HG02885 (cell line): ENCODE measurements at regions not wholly inside any gene's neighbourhood (a gene's known extent, or its start where the extent isn't known, plus 50 kb on each side); places are given as distances from the start of the nearest gene placed in this dataset.
"Not testable (repeated sequence)": the region's sequence is repeated elsewhere in the genome, so short reads cannot be mapped to it uniquely, and the experiment has no call there.

ENCODE experiments used
- ATAC-seq: cut with Tn5 transposase; IDR thresholded peaks from one replicate; pipeline ENCODE4 v1.9.1; 2021; ENCODE audit warnings: mild to moderate bottlenecking; ENCODE audit not compliant: unreplicated experiment, poor library complexity

- ATAC-seq, result peak; percentile 74
Measured at GRCh38 chr2:113551637-113552318, 53.3 kb downstream of the FOXD4L1 start.

GRCh38 chr2:113559820-113560219 lies 61.4 kb downstream of the FOXD4L1 start:
- not testable (repeated sequence) for ATAC-seq

GRCh38 chr2:113562662-113563061 lies 64.2 kb downstream of the FOXD4L1 start:
- peak; percentile 51 for ATAC-seq

- ATAC-seq, result not testable (repeated sequence)
Measured at GRCh38 chr2:113566674-113567480, 60.2 kb upstream of the RABL2A start.

- ATAC-seq, result not testable (repeated sequence)
Measured at GRCh38 chr2:113567481-113567849, 59.6 kb upstream of the RABL2A start.

GRCh38 chr2:113568231-113568630 lies 58.8 kb upstream of the RABL2A start:
- not testable (repeated sequence) for ATAC-seq

- not testable (repeated sequence) for ATAC-seq
Measured at GRCh38 chr2:113570082-113570481, 57.0 kb upstream of the RABL2A start.

- not testable (repeated sequence) for ATAC-seq
Measured at GRCh38 chr2:113570509-113571009, 56.5 kb upstream of the RABL2A start.

- not testable (repeated sequence) for ATAC-seq
Measured at GRCh38 chr2:113571482-113572068, 55.5 kb upstream of the RABL2A start.

GRCh38 chr2:113575721-113576120 lies 51.3 kb upstream of the RABL2A start:
- not testable (repeated sequence) for ATAC-seq

GRCh38 chr2:113576353-113576752 lies 50.7 kb upstream of the RABL2A start:
- ATAC-seq, result not testable (repeated sequence)
